NCI-H187 treated with DMSO at 0.1 percent for 48 hours (cell line): ENCODE measurements at regions not wholly inside any gene's neighbourhood (a gene's known extent, or its start where the extent isn't known, plus 50 kb on each side); places are given as distances from the start of the nearest gene placed in this dataset.
"Not testable (repeated sequence)": the region's sequence is repeated elsewhere in the genome, so short reads cannot be mapped to it uniquely, and the experiment has no call there.

ENCODE experiments used
- DNase-seq: peaks from one replicate; lab custom pipeline; 2025; lab: John Stamatoyannopoulos, UW

- DNase-seq = no peak
Observed at GRCh38 chr20:11173916-11174315, 500.1 kb upstream of the JAG1 start.

GRCh38 chr20:11174861-11175260, 501.1 kb upstream of the JAG1 start:
- no peak for DNase-seq

GRCh38 chr20:11176431-11176830, 502.6 kb upstream of the JAG1 start:
- no peak for DNase-seq

GRCh38 chr20:11178946-11179654, 505.3 kb upstream of the JAG1 start:
- DNase-seq = no peak

- DNase-seq = no peak
Observed at GRCh38 chr20:11180186-11180585, 506.4 kb upstream of the JAG1 start.

GRCh38 chr20:11181129-11181528, 507.3 kb upstream of the JAG1 start:
- not testable (repeated sequence) for DNase-seq

- no peak for DNase-seq
Observed at GRCh38 chr20:11181966-11182365, 508.2 kb upstream of the JAG1 start.

- DNase-seq = no peak
Observed at GRCh38 chr20:11182720-11183119, 508.9 kb upstream of the JAG1 start.

GRCh38 chr20:11186301-11187008, 512.7 kb upstream of the JAG1 start:
- DNase-seq = no peak

GRCh38 chr20:11188843-11189603, 515.2 kb upstream of the JAG1 start:
- DNase-seq = no peak

GRCh38 chr20:11190741-11191140, 516.9 kb upstream of the JAG1 start:
- DNase-seq = no peak

GRCh38 chr20:11192106-11192505, 518.3 kb upstream of the JAG1 start:
- no peak for DNase-seq

- DNase-seq = no peak
Observed at GRCh38 chr20:11193241-11193640, 519.4 kb upstream of the JAG1 start.

GRCh38 chr20:11195169-11195568, 521.4 kb upstream of the JAG1 start:
- peak; percentile 59 for DNase-seq

- DNase-seq = no peak
Observed at GRCh38 chr20:11195899-11196558, 522.2 kb upstream of the JAG1 start.

- no peak for DNase-seq
Observed at GRCh38 chr20:11197851-11198250, 524.1 kb upstream of the JAG1 start.

GRCh38 chr20:11200423-11200822, 526.6 kb upstream of the JAG1 start:
- no peak for DNase-seq

- peak; percentile 28 for DNase-seq
Observed at GRCh38 chr20:11204926-11205768, 531.3 kb upstream of the JAG1 start.

GRCh38 chr20:11205769-11206362, 532.1 kb upstream of the JAG1 start:
- no peak for DNase-seq

GRCh38 chr20:11207749-11208502, 534.1 kb upstream of the JAG1 start:
- DNase-seq = no peak
